Type B pancreatic cell (in vitro differentiated cells): ENCODE measurements at regions not wholly inside any gene's neighbourhood (a gene's known extent, or its start where the extent isn't known, plus 50 kb on each side); places are given as distances from the start of the nearest gene placed in this dataset.

Experiments used
- DNase-seq: peaks from one replicate; pipeline ENCODE4 v3.0.0; 2021; ENCODE audit warnings: mixed read lengths; ENCODE audit not compliant: unreplicated experiment; ENCODE audit errors: extremely low spot score
- H3K27ac Mint-ChIP-seq: 2 replicates; pipeline ENCODE4 v1.8.0; 2021; ENCODE audit warnings: mild to moderate bottlenecking, mixed read lengths
- H3K27me3 Mint-ChIP-seq: 2 replicates; pipeline ENCODE4 v1.8.0; 2021; ENCODE audit warnings: mixed read lengths
- H3K36me3 Mint-ChIP-seq: 2 replicates; pipeline ENCODE4 v1.8.0; 2021; ENCODE audit warnings: mixed read lengths
- H3K4me1 Mint-ChIP-seq: one replicate; pipeline ENCODE4 v1.8.0; 2021; ENCODE audit warnings: mixed read lengths; ENCODE audit not compliant: unreplicated experiment
- H3K4me3 Mint-ChIP-seq: 2 replicates; pipeline ENCODE4 v1.8.0; 2021; ENCODE audit warnings: mild to moderate bottlenecking, mixed read lengths
- H3K9me3 Mint-ChIP-seq: 2 replicates; pipeline ENCODE4 v1.8.0; 2021; ENCODE audit warnings: mixed read lengths
- CTCF ChIP-seq: fragments of 200-600 bp; sonication (generic); conservative IDR thresholded peaks from 2 replicates; pipeline ENCODE4 v1.5.0; 2021; ENCODE audit warnings: antibody characterized with exemption, mild to moderate bottlenecking

DNA sequence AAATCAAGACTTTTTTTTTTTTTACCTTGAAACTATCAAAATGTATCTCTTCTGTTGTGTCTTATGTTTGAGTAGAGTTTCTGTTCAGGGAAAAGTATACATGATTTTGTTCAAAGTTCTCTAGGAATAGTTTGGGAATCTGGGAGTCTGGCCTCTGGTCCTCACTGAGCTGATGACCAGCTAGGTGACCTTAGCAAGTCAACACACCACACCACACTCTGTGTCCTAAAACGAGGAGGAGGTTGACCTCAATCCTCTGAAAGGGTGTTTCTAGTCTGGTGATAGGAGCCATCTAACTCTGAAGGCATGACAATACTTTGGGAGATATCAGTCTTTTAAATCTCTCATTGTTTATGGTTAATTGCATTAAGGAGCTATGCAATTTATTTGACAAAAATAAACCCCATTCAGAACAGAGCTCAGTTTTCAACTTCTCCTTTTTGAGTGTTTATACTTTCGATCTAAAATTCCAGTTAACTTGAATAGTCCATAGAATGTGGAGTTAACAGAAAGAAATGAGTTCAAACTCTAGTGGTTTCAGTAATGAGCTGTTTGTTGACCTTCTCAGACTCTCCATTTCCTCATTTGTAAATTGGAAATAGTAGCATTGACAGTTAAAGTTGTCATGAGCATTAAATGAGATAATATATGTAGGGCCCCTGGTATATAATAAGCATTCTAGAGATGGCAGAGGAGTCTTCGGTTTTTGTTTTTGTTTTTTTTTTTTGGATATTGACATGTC is 112.2 kb upstream of the LRRN1 start:
- Mint-ChIP-seq H3K4me1 (no peaks in the 10 kb centered on the region), H3K9me3 (no peaks in the 10 kb centered on the region), H3K4me3 (no peak overlapping the region), H3K27ac (no peak overlapping the region), H3K36me3 (no peaks in the 10 kb centered on the region), H3K27me3 (no peaks in the 10 kb centered on the region)
- no peak for TF ChIP-seq CTCF
- no peak for DNase-seq

- H3K36me3 Mint-ChIP-seq: no peaks in the 10 kb centered on the region
- no peak overlapping the region for H3K27ac Mint-ChIP-seq
- DNase-seq: no peak
- no peak for TF ChIP-seq CTCF
- H3K27me3 Mint-ChIP-seq: no peaks in the 10 kb centered on the region
- no peaks in the 10 kb centered on the region for H3K9me3 Mint-ChIP-seq
- H3K4me1 Mint-ChIP-seq: no peaks in the 10 kb centered on the region
- no peak overlapping the region for H3K4me3 Mint-ChIP-seq
Measured at GRCh38 chr3:3685721-3686120, 113.5 kb upstream of the LRRN1 start.

DNA sequence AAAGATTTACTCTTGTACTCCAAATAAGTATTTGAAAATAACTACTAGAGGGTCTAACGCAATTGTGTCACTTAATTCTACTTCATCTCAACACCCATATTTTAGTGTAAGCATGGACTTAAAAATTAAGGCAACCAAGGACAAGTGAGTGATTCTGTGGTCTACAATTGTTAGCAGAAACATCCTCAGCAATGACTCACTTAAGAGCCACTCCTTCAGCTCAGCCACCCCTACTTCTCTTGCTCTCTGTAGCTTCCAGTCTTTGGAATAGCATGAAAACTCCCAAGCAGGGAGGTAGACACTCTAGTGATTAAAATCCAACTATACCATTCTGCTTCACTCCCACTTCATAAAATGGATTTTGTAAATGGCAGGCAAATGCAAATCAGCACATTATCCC is 116.0 kb upstream of the LRRN1 start:
- DNase-seq: no peak
- no peaks in the 10 kb centered on the region for H3K4me1 Mint-ChIP-seq
- no peak overlapping the region for H3K27ac Mint-ChIP-seq
- no peaks in the 10 kb centered on the region for H3K36me3 Mint-ChIP-seq
- no peak for TF ChIP-seq CTCF
- no peaks in the 10 kb centered on the region for H3K9me3 Mint-ChIP-seq
- H3K27me3 Mint-ChIP-seq: no peaks in the 10 kb centered on the region
- no peak overlapping the region for H3K4me3 Mint-ChIP-seq

DNA sequence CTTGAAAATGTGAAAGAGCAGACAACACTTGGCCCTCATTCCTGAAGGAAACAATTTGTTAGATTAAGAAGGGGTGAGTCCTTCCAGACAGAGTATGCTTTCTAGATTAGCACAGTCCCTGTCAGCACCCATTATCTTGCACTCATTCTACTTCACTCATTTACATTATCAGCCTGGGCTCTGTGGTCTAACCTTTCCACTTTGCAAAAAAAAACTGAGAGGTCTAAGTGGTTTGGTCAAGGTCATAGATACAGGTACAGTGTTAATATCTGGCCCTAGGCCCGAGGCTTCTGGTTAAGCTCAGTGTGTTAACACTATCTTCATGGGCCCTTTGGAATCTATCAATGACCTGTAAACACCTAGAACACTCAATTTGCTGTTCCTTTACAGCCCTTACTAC is 123.4 kb upstream of the LRRN1 start:
- Mint-ChIP-seq H3K27me3 (no peaks in the 10 kb centered on the region), H3K27ac (no peak overlapping the region), H3K36me3 (no peaks in the 10 kb centered on the region), H3K4me3 (no peak overlapping the region), H3K9me3 (peaks cover 4% of the 10 kb centered on the region), H3K4me1 (peaks cover 4% of the 10 kb centered on the region)
- TF ChIP-seq CTCF: no peak
- DNase-seq: no peak

GRCh38 chr3:3675186-3675585 is 124.0 kb upstream of the LRRN1 start:
- no peak for DNase-seq
- no peak overlapping the region for H3K4me3 Mint-ChIP-seq
- H3K9me3 Mint-ChIP-seq: peaks cover 4% of the 10 kb centered on the region
- H3K27me3 Mint-ChIP-seq: no peaks in the 10 kb centered on the region
- H3K27ac Mint-ChIP-seq: no peak overlapping the region
- no peaks in the 10 kb centered on the region for H3K36me3 Mint-ChIP-seq
- no peak for TF ChIP-seq CTCF
- peaks cover 4% of the 10 kb centered on the region for H3K4me1 Mint-ChIP-seq

GRCh38 chr3:3666664-3667063 is 132.6 kb upstream of the LRRN1 start:
- no peak for DNase-seq
- no peak for TF ChIP-seq CTCF
- peaks cover 4% of the 10 kb centered on the region for H3K4me1 Mint-ChIP-seq
- H3K36me3 Mint-ChIP-seq: no peaks in the 10 kb centered on the region
- H3K4me3 Mint-ChIP-seq: no peak overlapping the region
- H3K9me3 Mint-ChIP-seq: peaks cover 6% of the 10 kb centered on the region
- H3K27ac Mint-ChIP-seq: no peak overlapping the region
- H3K27me3 Mint-ChIP-seq: no peaks in the 10 kb centered on the region
